T1000 (cell line): ENCODE measurements at regions not wholly inside any gene's neighbourhood (a gene's known extent, or its start where the extent isn't known, plus 50 kb on each side); places are given as distances from the start of the nearest gene placed in this dataset.
"Not testable (repeated sequence)": the region's sequence is repeated elsewhere in the genome, so short reads cannot be mapped to it uniquely, and the experiment has no call there.

Experiments
- DNase-seq: peaks from one replicate; lab custom pipeline; 2025; ENCODE audit warnings: mixed read lengths; lab: John Stamatoyannopoulos, UW

GRCh38 chr1:73854527-73854926 is 343.4 kb downstream of the LRRIQ3 start:
- no peak for DNase-seq

GRCh38 chr1:73842436-73842835 is 355.5 kb downstream of the LRRIQ3 start:
- no peak for DNase-seq

GRCh38 chr1:73839922-73840321 is 358.1 kb downstream of the LRRIQ3 start:
- DNase-seq, result no peak

- DNase-seq, result no peak
Measured at GRCh38 chr1:73832276-73833181, 365.4 kb downstream of the LRRIQ3 start.

- not testable (repeated sequence) for DNase-seq
Measured at GRCh38 chr1:73827283-73827682, 370.7 kb downstream of the LRRIQ3 start.

GRCh38 chr1:73824065-73824464 is 373.9 kb downstream of the LRRIQ3 start:
- no peak for DNase-seq

- DNase-seq, result no peak
Measured at GRCh38 chr1:73821520-73821919, 376.5 kb downstream of the LRRIQ3 start.

GRCh38 chr1:73820843-73821242 is 377.1 kb downstream of the LRRIQ3 start:
- no peak for DNase-seq

GRCh38 chr1:73813716-73814115 is 384.3 kb downstream of the LRRIQ3 start:
- DNase-seq, result no peak

- no peak for DNase-seq
Measured at GRCh38 chr1:73813236-73813635, 384.7 kb downstream of the LRRIQ3 start.

GRCh38 chr1:73811798-73812197 is 386.2 kb downstream of the LRRIQ3 start:
- no peak for DNase-seq

- DNase-seq, result no peak
Measured at GRCh38 chr1:73804935-73805334, 393.0 kb downstream of the LRRIQ3 start.

GRCh38 chr1:73803380-73803779 is 394.6 kb downstream of the LRRIQ3 start:
- DNase-seq, result no peak

- DNase-seq, result no peak
Measured at GRCh38 chr1:73801912-73802429, 396.0 kb downstream of the LRRIQ3 start.

- DNase-seq, result no peak
Measured at GRCh38 chr1:73800376-73800775, 397.6 kb downstream of the LRRIQ3 start.

GRCh38 chr1:73789965-73790364 is 408.0 kb downstream of the LRRIQ3 start:
- DNase-seq, result no peak

- no peak for DNase-seq
Measured at GRCh38 chr1:73784026-73784425, 413.9 kb downstream of the LRRIQ3 start.

GRCh38 chr1:73783352-73783751 is 414.6 kb downstream of the LRRIQ3 start:
- DNase-seq, result no peak

- no peak for DNase-seq
Measured at GRCh38 chr1:73782901-73783300, 415.1 kb downstream of the LRRIQ3 start.

GRCh38 chr1:73781251-73781650 is 416.7 kb downstream of the LRRIQ3 start:
- DNase-seq, result no peak

GRCh38 chr1:73778471-73778870 is 419.5 kb downstream of the LRRIQ3 start:
- DNase-seq, result no peak

GRCh38 chr1:73775896-73776295 is 422.1 kb downstream of the LRRIQ3 start:
- DNase-seq, result no peak

GRCh38 chr1:73772941-73773340 is 425.0 kb downstream of the LRRIQ3 start:
- no peak for DNase-seq

GRCh38 chr1:73771396-73771795 is 426.6 kb downstream of the LRRIQ3 start:
- no peak for DNase-seq
